Lung (tissue), 11 donors: ENCODE measurements at regions not wholly inside any gene's neighbourhood (a gene's known extent, or its start where the extent isn't known, plus 50 kb on each side); places are given as distances from the start of the nearest gene placed in this dataset.

Source experiments
- ATAC-seq: fragments of 200-7000 bp; cut with Tn5 transposase; one replicate; pipeline ENCODE4 v1.9.1; 2020; ENCODE audit warnings: moderate number of reproducible peaks; ENCODE audit not compliant: insufficient read depth, low FRiP score
- DNase-seq, 3 donors: peaks; one replicate each; pipeline ENCODE4 v3.0.0-alpha.2; 2013 to 2017
- H3K27ac ChIP-seq, 2 donors: one replicate each; pipeline ENCODE4 v1.5.1; 2013; ENCODE audit warnings: mild to moderate bottlenecking in 2 of 2, moderate library complexity in 2 of 2, control low read depth in 1 of 2, inconsistent platforms in 1 of 2, low read depth in 1 of 2, low read length in 1 of 2
- H3K27me3 ChIP-seq, 3 donors: one replicate each; pipeline ENCODE4 v1.5.1; 2013; ENCODE audit warnings: low read length in 2 of 3; ENCODE audit not compliant: control insufficient read depth in 3 of 3, insufficient read depth in 3 of 3
- H3K36me3 ChIP-seq, 4 donors: one replicate each; pipeline ENCODE4 v1.5.1; 2013; ENCODE audit warnings: low read length in 4 of 4, mild to moderate bottlenecking in 1 of 4, moderate library complexity in 1 of 4; ENCODE audit not compliant: control insufficient read depth in 4 of 4, insufficient read depth in 4 of 4
- H3K4me1 ChIP-seq, 5 donors: one replicate each; pipeline ENCODE4 v1.5.1; 2013; ENCODE audit warnings: low read length in 5 of 5, mild to moderate bottlenecking in 2 of 5, moderate library complexity in 1 of 5; ENCODE audit not compliant: control insufficient read depth in 5 of 5, insufficient read depth in 5 of 5
- H3K4me3 ChIP-seq: one replicate; pipeline ENCODE4 v1.5.1; 2013; ENCODE audit warnings: mild to moderate bottlenecking, control low read depth, moderate library complexity
- H3K9ac ChIP-seq, 2 donors: one replicate each; pipeline ENCODE4 v1.5.1; 2013; ENCODE audit warnings: low read length in 2 of 2, control low read depth in 1 of 2; ENCODE audit not compliant: insufficient read depth in 1 of 2
- H3K9me3 ChIP-seq, 4 donors: one replicate each; pipeline ENCODE4 v1.5.1; 2013; ENCODE audit warnings: low read length in 3 of 4, mild to moderate bottlenecking in 1 of 4, moderate library complexity in 1 of 4; ENCODE audit not compliant: control insufficient read depth in 4 of 4, insufficient read depth in 3 of 4
- WGBS, 2 donors: extraction: QIAGEN DNeasy Blood & Tissue Kit; methylation state at CpG; one replicate each; pipeline ENCODE4 v1.1.7; 2013; 5-methylcytosine and 5-hydroxymethylcytosine counted together
- TF ChIP-seq, protein P1 (sequence below): IDR thresholded peaks from 2 replicates; pipeline ENCODE4 v1.5.1; 2012; ENCODE audit warnings: mild to moderate bottlenecking; ENCODE audit errors: control extremely low read depth, extremely low read depth
- donor health status: control.
- donor health status: control.
- donor health status: Bipolar disorder and iron deficiency.
- donor health status: healthy.
- donor health status: DM: yes; HTN: yes; CAD: no.

DNA sequence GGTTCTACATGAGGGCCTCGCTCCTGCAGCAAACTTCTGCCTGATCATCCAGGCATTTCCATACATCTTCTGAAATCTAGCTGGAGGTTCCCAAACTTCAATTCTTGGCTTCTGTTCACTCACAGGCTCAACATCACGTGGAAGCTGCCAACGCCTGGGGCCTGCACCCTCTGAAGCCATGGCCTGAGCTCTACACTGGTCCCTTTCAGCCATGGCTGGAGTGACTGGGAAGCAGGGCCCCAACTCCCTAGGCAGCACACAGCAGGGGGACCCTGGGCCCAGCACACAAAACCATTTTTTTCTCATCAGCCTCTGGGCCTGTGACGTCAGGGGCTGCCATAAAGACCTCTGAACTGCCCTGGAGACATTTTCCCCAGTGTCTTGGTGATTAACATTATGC is 542.7 kb downstream of the TLL1 start:
- Histone ChIP-seq H3K9ac (no peak overlapping the region), H3K4me1 (no peaks in the 10 kb centered on the region), H3K27me3 (no peaks in the 10 kb centered on the region), H3K36me3 (no peaks in the 10 kb centered on the region), H3K4me3 (no peak overlapping the region), H3K27ac (no peak overlapping the region), H3K9me3 (peaks cover 0 to 9% (median under 1%) of the 10 kb centered on the region in 4 donors)
- TF ChIP-seq, protein P1, sequence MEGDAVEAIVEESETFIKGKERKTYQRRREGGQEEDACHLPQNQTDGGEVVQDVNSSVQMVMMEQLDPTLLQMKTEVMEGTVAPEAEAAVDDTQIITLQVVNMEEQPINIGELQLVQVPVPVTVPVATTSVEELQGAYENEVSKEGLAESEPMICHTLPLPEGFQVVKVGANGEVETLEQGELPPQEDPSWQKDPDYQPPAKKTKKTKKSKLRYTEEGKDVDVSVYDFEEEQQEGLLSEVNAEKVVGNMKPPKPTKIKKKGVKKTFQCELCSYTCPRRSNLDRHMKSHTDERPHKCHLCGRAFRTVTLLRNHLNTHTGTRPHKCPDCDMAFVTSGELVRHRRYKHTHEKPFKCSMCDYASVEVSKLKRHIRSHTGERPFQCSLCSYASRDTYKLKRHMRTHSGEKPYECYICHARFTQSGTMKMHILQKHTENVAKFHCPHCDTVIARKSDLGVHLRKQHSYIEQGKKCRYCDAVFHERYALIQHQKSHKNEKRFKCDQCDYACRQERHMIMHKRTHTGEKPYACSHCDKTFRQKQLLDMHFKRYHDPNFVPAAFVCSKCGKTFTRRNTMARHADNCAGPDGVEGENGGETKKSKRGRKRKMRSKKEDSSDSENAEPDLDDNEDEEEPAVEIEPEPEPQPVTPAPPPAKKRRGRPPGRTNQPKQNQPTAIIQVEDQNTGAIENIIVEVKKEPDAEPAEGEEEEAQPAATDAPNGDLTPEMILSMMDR = no peak
- no peak for ATAC-seq
- no peak for DNase-seq
- WGBS, 2 donors = 75 to 86% methylated on average over 4 of the region's 4 CpGs

DNA sequence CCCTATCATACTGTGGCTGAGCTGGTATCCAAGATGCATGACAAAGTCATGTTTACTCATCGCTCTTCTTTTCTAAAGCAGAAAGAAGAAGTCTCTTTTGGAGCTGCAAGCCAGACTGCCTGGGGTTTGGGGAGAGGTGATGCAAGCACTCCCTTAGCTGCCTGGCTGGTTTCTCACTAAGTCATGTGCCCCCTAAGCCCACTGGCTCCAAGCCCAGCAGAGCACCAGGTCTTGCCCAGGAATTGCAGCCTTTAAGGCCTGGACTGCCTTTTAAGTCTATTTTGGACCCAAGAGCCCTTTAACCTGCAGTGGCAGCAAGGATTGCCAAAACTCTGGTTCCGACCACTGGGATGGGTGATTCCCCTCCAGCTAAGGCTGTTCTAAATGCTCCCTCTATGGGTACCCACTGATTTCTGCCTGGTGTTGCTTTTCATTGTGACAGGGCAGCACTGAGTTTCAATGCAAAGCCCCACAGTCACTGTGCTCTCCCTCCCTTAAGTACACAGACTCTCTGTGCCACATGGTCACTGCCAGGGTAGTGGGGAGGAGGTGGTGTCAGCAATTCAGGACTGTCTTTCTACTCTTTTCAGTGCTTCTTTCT is 548.6 kb downstream of the TLL1 start:
- Histone ChIP-seq H3K27ac (no peak overlapping the region), H3K9me3 (peaks cover 0 to 9% (median 3%) of the 10 kb centered on the region in 4 donors), H3K36me3 (no peaks in the 10 kb centered on the region), H3K9ac (no peak overlapping the region), H3K4me1 (no peaks in the 10 kb centered on the region), H3K27me3 (no peaks in the 10 kb centered on the region), H3K4me3 (no peak overlapping the region)
- ATAC-seq (no peak), DNase-seq (no peak)
- 85 to 88% methylated on average over 2 of the region's 2 CpGs for WGBS, 2 donors
- TF ChIP-seq, protein P1 = no peak

DNA sequence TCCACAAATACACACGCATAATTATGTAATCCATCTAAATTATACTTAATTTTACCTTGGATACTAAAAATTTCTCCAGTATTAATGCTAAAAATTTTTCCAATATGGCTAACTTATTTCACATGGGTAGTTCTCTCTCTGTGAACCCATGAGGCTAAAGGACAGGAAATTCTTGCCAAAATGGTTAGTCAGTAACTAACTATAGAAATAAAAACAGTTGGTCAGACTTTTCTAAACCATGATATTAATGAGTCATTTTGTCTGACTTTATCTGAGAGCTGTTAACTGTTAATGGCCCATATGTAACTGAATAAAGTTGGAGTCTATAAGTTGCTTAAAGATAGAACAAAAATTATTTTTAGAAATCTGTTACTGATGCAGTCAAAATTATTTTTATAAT is 549.4 kb downstream of the TLL1 start:
- ATAC-seq = no peak
- 88 to 91% methylated on average over 1 of the region's 1 CpG for whole genome bisulfite sequencing, 2 donors
- H3K4me3 ChIP-seq = no peak overlapping the region
- no peaks in the 10 kb centered on the region for H3K27me3 ChIP-seq
- H3K9me3 ChIP-seq = peaks cover 0 to 9% (median 3%) of the 10 kb centered on the region in 4 donors
- TF ChIP-seq, protein P1 = no peak
- H3K27ac ChIP-seq = no peak overlapping the region
- no peaks in the 10 kb centered on the region for H3K4me1 ChIP-seq
- no peaks in the 10 kb centered on the region for H3K36me3 ChIP-seq
- no peak overlapping the region for H3K9ac ChIP-seq
- no peak for DNase-seq
